Liver (tissue), 8 donors: ENCODE measurements at regions not wholly inside any gene's neighbourhood (a gene's known extent, or its start where the extent isn't known, plus 50 kb on each side); places are given as distances from the start of the nearest gene placed in this dataset.

Source experiments
- DNase-seq: peaks from one replicate; pipeline ENCODE4 v3.0.0-alpha.2; 2017; ENCODE audit warnings: low spot score
- H3K27ac ChIP-seq, 2 donors: one replicate each; pipeline ENCODE4 v1.7.0; 2013; ENCODE audit warnings: inconsistent platforms in 2 of 2, low read length in 2 of 2, control low read depth in 1 of 2, low read depth in 1 of 2, mild to moderate bottlenecking in 1 of 2
- H3K27me3 ChIP-seq, 4 donors: one replicate each; pipeline versions ENCODE4 v1.6.1 to v1.7.0; 2013; ENCODE audit warnings: low read length in 3 of 4, inconsistent platforms in 1 of 4, mild to moderate bottlenecking in 1 of 4, moderate library complexity in 1 of 4; ENCODE audit not compliant: control insufficient read depth in 4 of 4, insufficient read depth in 4 of 4
- H3K36me3 ChIP-seq, 4 donors: one replicate each; pipeline versions ENCODE4 v1.6.1 to v1.7.0; 2013; ENCODE audit warnings: low read length in 3 of 4, mild to moderate bottlenecking in 3 of 4, low read depth in 1 of 4, moderate library complexity in 1 of 4; ENCODE audit not compliant: control insufficient read depth in 4 of 4, insufficient read depth in 3 of 4
- H3K4me1 ChIP-seq, 4 donors: one replicate each; pipeline versions ENCODE4 v1.6.1 to v1.7.0; 2013; ENCODE audit warnings: low read length in 3 of 4, mild to moderate bottlenecking in 3 of 4, moderate library complexity in 1 of 4; ENCODE audit not compliant: control insufficient read depth in 4 of 4, insufficient read depth in 4 of 4
- H3K4me3 ChIP-seq, 3 donors: one replicate each; pipeline versions ENCODE4 v1.6.1 to v1.7.0; 2013; ENCODE audit warnings: low read length in 3 of 3, control low read depth in 1 of 3, low read depth in 1 of 3, mild to moderate bottlenecking in 1 of 3
- H3K9ac ChIP-seq, 2 donors: one replicate each; pipeline ENCODE4 v1.7.0; 2013; ENCODE audit warnings: low read length in 2 of 2, mild to moderate bottlenecking in 2 of 2, moderate library complexity in 2 of 2, control low read depth in 1 of 2, low read depth in 1 of 2
- H3K9me3 ChIP-seq, 4 donors: one replicate each; pipeline versions ENCODE4 v1.6.1 to v1.7.0; 2013; ENCODE audit warnings: low read length in 3 of 4; ENCODE audit not compliant: control insufficient read depth in 4 of 4
- ATF3 ChIP-seq: IDR thresholded peaks from 2 replicates; pipeline ENCODE4 v1.6.1; 2016; ENCODE audit warnings: antibody characterized with exemption
- CTCF ChIP-seq: fragments of 150-350 bp; IDR thresholded peaks from 2 replicates; pipeline ENCODE4 v1.5.1; 2017; ENCODE audit warnings: improper control_type of control experiment, low read depth, low read length; ENCODE audit not compliant: missing input control
- EGR1 ChIP-seq, 2 donors: IDR thresholded peaks; 2 replicates each; pipeline ENCODE4 v1.6.1; 2016 to 2018; ENCODE audit warnings: antibody characterized with exemption in 2 of 2, low read depth in 2 of 2
- FOXA1 ChIP-seq: IDR thresholded peaks from 2 replicates; pipeline ENCODE4 v1.6.1; 2016; ENCODE audit warnings: antibody characterized with exemption
- FOXA2 ChIP-seq: IDR thresholded peaks from 2 replicates; pipeline ENCODE4 v1.6.1; 2016; ENCODE audit warnings: antibody characterized with exemption
- GABPA ChIP-seq, 2 donors: IDR thresholded peaks in 1 of 2; conservative IDR thresholded peaks in 1 of 2; 2 replicates each; pipeline ENCODE4 v1.6.1; 2016; ENCODE audit warnings: antibody characterized with exemption in 2 of 2, mild to moderate bottlenecking in 1 of 2, moderate library complexity in 1 of 2
- HNF4A ChIP-seq, 2 donors: conservative IDR thresholded peaks; 2 replicates each; pipeline ENCODE4 v1.6.1; 2016; ENCODE audit warnings: antibody characterized with exemption in 2 of 2, mild to moderate bottlenecking in 2 of 2
- HNF4G ChIP-seq: IDR thresholded peaks from 2 replicates; pipeline ENCODE4 v1.6.1; 2016; ENCODE audit warnings: antibody characterized with exemption
- JUND ChIP-seq, 2 donors: IDR thresholded peaks; 2 replicates each; pipeline ENCODE4 v1.6.1; 2016; ENCODE audit warnings: antibody characterized with exemption in 2 of 2
- MAX ChIP-seq: IDR thresholded peaks from 2 replicates; pipeline ENCODE4 v1.6.1; 2016; ENCODE audit warnings: antibody characterized with exemption
- NR2F2 ChIP-seq: IDR thresholded peaks from 2 replicates; pipeline ENCODE4 v1.6.1; 2016; ENCODE audit warnings: antibody characterized with exemption
- RAD21 ChIP-seq, 2 donors: IDR thresholded peaks; 2 replicates each; pipeline ENCODE4 v1.6.1; 2016; ENCODE audit warnings: antibody characterized with exemption in 2 of 2, mild to moderate bottlenecking in 2 of 2
- REST ChIP-seq: IDR thresholded peaks from 2 replicates; pipeline ENCODE4 v1.6.1; 2016; ENCODE audit warnings: antibody characterized with exemption, mild to moderate bottlenecking
- RXRA ChIP-seq, 2 donors: IDR thresholded peaks; 2 replicates each; pipeline ENCODE4 v1.6.1; 2017 to 2018; ENCODE audit warnings: antibody characterized with exemption in 2 of 2, mild to moderate bottlenecking in 1 of 2
- SP1 ChIP-seq: IDR thresholded peaks from 2 replicates; pipeline ENCODE4 v1.6.1; 2018; ENCODE audit warnings: antibody characterized with exemption, mild to moderate bottlenecking
- TAF1 ChIP-seq: conservative IDR thresholded peaks from 2 replicates; pipeline ENCODE4 v1.6.1; 2016; ENCODE audit warnings: antibody characterized with exemption, mild to moderate bottlenecking
- YY1 ChIP-seq: IDR thresholded peaks from 2 replicates; pipeline ENCODE4 v1.6.1; 2016; ENCODE audit warnings: antibody characterized with exemption, mild to moderate bottlenecking
- ZBTB33 ChIP-seq: IDR thresholded peaks from 2 replicates; pipeline ENCODE4 v1.6.1; 2016; ENCODE audit warnings: antibody characterized with exemption
- WGBS: extraction: QIAGEN DNeasy Blood & Tissue Kit; methylation state at CpG from one replicate; pipeline ENCODE4 v1.1.7; 2013; 5-methylcytosine and 5-hydroxymethylcytosine counted together
- donor health status: healthy.
- donor health status: healthy.
- donor health status: healthy.
- donor health status: healthy.
- donor health status: healthy.

- no peaks in the 10 kb centered on the region for H3K9me3 ChIP-seq
- H3K27me3 ChIP-seq, result no peaks in the 10 kb centered on the region
- TF ChIP-seq GABPA (IDR thresholded peaks at IDR 0.05 in 1 of 2, conservative IDR thresholded peaks at IDR 0.05 in 1 of 2) (no peak), RXRA (IDR thresholded peaks at IDR 0.05) (no peak), NR2F2 (no peak), MAX (no peak), REST (no peak), ZBTB33 (no peak), SP1 (no peak), FOXA2 (no peak), ATF3 (no peak), FOXA1 (no peak), YY1 (no peak), HNF4G (no peak), TAF1 (no peak)
- 63% methylated on average over 4 of the region's 4 CpGs for whole genome bisulfite sequencing
- no peak for DNase-seq
- no peak overlapping the region for H3K27ac ChIP-seq
- H3K4me3 ChIP-seq, result no peak overlapping the region
- H3K9ac ChIP-seq, result no peak overlapping the region
- H3K36me3 ChIP-seq, result no peaks in the 10 kb centered on the region
- H3K4me1 ChIP-seq, result peaks cover 0 to 2% (median 1%) of the 10 kb centered on the region in 4 donors
Measured at GRCh38 chr4:15163284-15163645, 161.0 kb downstream of the CPEB2 start.

- TF ChIP-seq RAD21 (IDR thresholded peaks at IDR 0.05) (no peak), CTCF (no peak), FOXA1 (no peak), ATF3 (no peak), RXRA (IDR thresholded peaks at IDR 0.05) (no peak), JUND (IDR thresholded peaks at IDR 0.05) (no peak), TAF1 (no peak), NR2F2 (no peak), HNF4G (no peak), YY1 (no peak), EGR1 (IDR thresholded peaks at IDR 0.05; ENCODE audit: low read depth in 2 of 2) (no peak), HNF4A (conservative IDR thresholded peaks at IDR 0.05) (no peak), GABPA (IDR thresholded peaks at IDR 0.05 in 1 of 2, conservative IDR thresholded peaks at IDR 0.05 in 1 of 2) (no peak)
- H3K27ac ChIP-seq, result no peak overlapping the region
- no peak overlapping the region for H3K9ac ChIP-seq
- no peaks in the 10 kb centered on the region for H3K9me3 ChIP-seq
- H3K27me3 ChIP-seq, result no peaks in the 10 kb centered on the region
- peaks cover 0 to 2% (median 1%) of the 10 kb centered on the region in 4 donors for H3K4me1 ChIP-seq
- no peak overlapping the region for H3K4me3 ChIP-seq
- 74% methylated on average over 3 of the region's 3 CpGs for WGBS
- no peak for DNase-seq
- no peaks in the 10 kb centered on the region for H3K36me3 ChIP-seq
Measured at GRCh38 chr4:15164571-15164970, 162.3 kb downstream of the CPEB2 start.
